ENCODE measurements at regions not wholly inside any gene's neighbourhood (a gene's known extent, or its start where the extent isn't known, plus 50 kb on each side); places are given as distances from the start of the nearest gene placed in this dataset.

DNA sequence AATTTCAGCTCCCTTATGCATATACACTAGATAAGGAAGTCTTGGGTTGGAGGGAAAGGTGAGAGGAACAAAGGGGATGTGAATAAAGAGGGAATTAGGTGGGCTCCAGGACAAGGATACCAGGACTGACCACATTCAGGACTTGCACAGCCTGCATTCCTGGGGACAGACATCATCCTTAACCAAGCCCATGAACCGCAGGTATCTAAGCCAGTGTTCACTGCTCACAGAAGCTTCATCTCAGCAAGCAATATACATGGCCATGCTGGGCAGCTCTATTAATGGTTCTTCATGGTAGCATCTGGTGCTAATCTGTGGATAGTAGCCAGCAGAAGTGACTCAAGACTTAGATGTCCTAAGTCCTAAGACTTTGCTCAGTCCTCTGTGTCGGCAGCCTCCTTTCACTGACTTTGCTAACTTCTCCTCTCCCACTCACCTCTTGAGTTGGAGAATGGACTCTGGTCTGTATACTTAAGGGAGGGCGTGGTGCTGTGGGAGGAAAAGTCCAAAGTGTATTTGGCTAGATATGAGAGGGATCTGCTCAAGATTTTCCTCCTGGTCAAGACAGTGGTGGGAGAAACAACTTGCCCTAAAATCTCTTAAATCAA is 136.1 kb downstream of the ASCL1 start:
- DNase-seq (ENCODE audit: low spot score): no peak

DNA sequence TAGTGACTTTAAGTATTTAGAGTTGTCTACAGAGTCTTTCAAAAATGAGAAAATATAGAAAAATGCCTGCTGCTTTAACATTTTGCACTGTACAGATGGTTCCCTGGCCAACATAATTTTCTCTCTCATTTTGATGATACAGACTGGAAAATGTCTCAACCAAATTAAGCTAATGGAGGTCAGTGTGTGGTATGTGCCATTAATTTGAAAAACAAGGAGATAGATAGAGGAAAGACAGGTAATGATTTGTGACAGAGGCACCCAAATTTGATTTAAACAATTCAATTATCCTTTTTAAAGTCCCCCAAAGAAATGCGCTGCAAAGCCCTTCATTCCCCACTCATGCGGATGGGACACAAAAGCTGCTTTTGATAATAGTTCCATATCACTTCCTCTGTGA is 140.0 kb downstream of the ASCL1 start:
- DNase-seq (ENCODE audit: low spot score): no peak

DNA sequence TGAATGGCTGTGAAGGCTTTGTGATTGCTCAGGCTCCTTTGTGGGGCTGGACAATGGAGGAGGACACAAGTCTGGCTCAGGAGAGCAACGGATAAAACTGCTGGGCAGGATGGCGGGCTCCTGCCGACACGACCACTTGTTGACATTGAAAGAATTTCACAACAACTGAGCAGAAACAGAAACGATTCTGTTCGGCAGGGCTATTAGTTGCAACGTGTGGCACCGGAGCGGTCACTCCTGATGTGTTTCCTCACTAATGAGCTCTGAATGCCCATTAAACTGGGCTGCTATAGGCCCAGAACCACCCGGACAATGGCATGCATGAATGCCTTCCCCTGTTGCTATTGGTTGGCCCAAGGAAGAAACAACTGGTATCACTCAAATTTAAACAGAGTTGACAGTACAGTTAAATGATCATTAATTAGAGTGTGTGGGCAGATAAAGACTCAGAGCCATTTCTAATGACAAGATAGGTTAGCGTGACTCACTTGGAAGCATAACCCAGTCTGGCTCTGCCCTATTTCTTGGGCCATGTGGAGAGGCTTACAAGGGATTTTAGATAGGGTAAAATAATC is 142.9 kb downstream of the ASCL1 start:
- peak; percentile 85 for DNase-seq (ENCODE audit: low spot score)

DNA sequence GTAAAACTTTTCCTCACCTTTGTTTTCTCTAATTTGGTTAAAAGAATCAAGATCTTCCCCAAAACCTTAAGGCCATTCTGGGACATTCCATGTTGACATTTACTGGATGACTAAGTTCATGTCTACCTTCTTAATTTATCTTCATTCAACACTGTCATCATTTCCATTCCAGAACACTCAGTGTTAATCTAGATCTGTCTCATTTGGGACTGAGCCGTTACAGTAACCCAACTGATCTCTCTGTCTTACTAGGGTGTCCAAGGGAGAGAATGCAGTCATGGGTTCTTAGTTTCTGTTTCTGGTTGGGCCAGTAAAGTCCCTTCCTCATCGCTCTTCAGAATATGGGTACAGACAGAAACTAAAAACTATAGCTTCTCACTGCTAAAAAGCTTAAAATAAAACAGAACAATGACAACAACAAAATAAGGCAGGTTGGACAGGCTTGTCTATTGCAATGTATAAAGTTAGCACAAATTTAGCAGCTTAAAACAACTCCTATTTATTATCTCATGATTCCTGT is 144.8 kb downstream of the ASCL1 start:
- DNase-seq (ENCODE audit: low spot score): no peak

DNA sequence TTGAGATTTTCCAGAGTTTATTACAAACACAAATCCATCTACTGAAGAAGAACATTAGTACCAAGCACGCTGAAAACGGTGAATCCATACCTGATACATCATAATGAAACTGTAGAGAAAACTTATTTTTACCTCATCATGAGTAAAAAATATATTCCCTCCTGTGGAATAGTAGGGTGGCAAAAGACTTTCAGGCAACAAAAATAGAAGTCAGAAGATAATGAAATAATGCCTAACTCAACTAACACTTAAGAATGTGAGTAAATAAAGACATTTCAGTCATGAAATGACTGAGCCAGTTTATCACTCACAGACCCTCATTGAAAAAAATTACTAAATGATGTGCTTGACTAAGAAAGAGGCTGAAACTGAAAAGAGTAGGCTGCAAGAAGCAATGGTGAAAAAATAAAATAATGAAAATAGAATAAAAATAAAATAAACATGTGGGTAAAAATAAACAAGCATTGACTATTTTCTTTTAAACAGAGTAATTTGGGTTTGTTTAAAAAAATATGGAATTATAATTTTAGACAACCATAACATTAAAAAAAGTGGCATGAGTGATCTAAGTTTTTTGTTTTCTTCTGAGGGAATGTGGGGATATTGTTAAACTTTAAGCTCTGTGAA is 148.6 kb downstream of the ASCL1 start:
- DNase-seq (ENCODE audit: low spot score): no peak

DNA sequence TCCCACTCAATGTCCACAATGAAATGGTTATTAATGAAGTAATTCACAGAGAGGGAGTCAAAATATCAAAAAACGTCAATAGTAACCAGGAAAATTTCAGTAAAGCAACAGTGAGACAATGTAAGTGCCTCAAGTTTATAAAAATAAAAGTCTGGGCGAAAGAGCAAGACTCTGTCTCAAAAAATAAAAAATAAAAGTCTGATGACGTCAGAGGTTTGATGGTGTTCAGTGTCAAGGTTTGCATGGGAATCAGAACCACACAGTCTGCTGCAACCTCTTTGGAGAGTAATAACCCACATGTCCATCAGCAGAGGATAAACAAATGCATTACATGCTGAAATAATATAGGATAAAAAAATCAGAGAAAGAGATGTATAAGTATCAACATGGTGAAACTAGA is 152.4 kb downstream of the ASCL1 start:
- no peak for DNase-seq (ENCODE audit: low spot score)

DNA sequence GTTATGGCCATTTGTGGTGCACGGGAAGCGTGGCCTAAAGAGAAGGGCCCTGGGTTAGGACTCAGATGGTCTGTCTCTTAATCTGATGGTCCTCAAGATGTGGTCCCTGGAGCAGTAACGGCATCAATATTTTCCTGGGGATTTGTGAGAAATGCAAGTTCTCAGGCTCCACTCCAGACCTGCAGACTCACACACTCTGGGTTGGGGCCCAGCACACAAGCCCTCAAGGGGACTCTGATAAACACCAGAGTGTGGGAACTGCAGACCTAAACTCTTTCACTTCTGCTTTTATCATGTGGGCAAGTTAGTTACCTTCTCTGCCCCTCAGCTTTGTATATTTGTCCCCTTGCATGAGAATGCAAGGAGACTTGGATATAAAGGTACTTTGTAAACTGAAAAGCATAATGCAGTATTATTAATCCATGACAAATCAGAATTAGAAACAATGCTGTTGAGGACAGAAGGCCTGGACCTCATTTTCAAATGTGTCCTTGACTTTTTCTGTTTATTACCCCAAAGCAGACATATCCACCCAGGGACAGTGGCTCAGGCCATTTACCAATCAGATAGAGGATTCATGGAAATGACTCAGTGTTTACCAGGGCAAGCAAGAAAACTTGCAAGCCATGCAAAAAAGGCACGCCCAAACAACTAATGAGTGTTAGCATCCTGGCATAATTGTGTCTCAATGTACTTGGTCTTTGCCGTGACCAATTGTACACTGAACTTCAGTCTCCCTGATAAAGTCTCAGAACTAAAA is 157.0 kb downstream of the ASCL1 start:
- no peak for DNase-seq (ENCODE audit: low spot score)

DNA sequence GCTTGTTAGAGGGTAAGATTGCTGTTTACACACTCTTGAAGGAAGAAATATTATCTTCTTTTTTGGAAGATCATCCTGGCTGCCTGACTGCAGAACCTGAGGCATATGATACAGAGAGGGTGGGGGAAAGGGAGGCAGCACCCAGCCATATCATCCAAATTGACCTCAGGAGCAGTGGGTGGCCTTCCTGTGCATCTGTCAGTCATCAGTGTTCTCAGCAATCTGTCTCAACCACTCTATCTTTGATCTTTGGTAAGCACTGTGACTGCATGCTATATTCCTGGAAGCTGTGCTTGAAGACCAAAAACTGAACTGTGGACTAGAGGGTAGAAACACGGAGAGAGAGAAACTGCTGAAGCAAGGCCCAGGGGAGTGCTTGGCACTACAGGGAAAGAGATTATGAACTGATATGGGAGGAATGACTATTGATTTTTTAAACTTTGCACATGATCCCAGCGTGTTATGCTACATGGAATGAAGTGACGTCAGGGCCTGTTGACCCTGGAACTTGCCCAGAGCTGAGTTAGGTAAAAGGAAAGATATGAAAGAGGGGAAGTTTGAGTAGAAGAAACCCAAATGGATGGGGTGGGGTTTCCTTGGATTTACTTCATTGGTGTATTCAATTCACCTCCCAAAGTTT is 171.5 kb downstream of the ASCL1 start:
- DNase-seq (ENCODE audit: low spot score): no peak

DNA sequence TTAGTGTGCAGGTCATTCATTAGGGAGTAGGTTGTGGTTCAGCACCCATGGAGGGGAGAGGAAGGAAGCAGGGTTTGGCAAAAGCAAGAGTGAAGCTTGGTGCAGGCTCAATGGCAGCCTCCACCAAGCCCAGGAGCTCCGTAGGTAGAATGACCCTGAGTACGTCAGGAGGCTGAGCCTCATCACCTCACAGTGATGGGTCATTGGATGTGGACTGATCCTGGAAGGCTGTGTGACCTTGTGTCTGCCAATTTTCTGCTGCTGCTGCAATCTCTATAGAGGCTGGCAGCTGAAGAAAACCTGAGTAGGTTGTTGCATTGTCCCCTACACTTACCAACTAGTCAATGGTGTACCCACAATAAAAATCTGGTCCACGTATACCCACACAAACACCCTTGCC is 173.1 kb downstream of the ASCL1 start:
- DNase-seq (ENCODE audit: low spot score): no peak

DNA sequence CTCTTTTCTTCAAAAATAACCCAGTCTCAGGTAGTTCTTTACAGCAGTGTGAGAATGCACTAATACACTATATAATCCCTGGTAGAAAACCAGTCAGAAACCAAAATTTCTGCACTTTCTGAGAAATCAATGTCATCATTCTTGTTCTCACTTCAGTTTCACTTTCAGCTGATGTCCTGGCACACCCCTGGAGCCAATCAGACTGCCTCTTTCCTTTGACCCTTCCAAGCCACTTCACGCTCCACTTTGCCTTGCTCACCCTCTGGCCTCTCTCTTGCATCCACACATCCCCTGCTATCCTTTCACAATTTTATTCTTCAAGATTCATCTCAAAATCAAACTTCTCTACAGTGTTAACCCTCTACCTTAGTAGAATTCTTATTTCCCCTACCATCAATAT is 181.1 kb downstream of the ASCL1 start:
- DNase-seq (ENCODE audit: low spot score): no peak

DNA sequence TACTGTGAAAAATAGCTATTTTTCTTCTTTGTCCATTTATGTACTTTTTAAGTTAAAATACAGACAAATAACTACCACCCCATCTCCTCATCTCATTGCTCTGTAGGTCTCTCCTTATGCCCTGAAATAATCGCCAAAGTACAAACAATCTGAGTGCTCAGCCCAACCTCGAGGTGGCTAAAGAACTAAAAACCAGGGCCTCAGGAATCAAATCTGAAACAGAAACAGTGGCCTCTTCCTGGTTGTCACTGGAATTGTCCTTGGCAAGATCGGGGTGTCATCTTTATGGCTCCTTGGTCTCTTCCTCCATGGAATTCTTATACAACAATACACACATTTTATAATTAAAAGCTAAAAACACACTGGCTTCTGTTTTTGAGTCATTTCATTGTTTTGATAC is 182.4 kb downstream of the ASCL1 start:
- no peak for DNase-seq (ENCODE audit: low spot score)

DNA sequence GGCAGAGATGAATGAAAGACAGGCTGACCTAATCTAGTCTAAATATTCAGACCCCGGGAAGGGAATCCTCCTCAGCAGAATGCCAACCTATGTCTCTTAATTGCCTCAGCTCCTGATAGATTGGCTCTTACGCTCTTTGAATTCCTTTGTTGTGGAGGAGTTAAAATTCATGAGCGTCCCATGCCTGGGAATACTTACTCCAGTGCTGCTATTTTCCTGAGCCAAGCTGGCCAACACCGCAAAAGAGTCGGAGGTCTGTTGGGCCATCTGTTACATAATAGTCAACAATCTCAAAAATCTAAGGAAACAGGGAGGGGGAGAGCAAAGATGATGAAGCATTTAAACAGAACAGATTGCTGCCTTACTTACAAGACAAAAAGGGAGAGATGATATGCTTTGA is 182.8 kb downstream of the ASCL1 start:
- no peak for DNase-seq (ENCODE audit: low spot score)

DNA sequence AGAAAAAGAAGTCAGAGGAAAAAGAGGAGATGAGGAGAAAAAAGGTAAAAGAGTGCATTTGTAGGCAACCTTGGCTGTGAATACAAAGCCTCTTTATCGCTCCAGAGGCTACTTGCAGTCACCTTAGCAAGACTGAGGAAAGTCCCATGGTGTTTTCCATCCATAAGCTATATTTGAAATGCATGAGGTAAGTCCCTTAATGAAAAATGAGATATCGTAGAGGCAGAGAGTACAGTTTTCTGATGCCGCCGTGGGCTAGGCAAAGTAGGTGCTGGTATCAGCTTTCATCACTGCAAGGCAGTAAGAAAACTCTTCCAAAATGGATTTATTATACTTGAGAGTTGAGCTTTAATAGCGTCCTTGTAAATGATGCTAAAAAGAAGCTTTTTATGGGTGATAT is 186.8 kb downstream of the ASCL1 start:
- DNase-seq (ENCODE audit: low spot score): no peak

DNA sequence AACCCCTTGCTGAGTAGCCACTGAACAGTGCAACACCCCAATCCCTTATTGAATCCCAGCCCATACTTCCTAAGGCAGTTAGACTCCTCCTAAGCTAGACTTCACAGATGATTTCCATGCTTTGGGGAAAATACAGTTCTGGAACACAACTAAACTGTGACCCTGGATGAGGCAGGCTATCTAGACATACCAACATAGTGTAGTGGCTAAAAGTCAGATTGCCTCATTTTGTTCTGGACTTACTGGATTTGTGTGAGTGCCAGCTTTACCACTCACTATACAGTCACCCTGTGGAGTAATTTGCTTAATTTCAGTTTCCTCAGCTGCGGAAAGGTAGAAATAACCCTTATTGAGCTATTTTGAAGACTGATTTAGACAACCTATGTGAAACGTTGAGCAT is 203.1 kb downstream of the ASCL1 start:
- DNase-seq (ENCODE audit: low spot score): no peak

DNA sequence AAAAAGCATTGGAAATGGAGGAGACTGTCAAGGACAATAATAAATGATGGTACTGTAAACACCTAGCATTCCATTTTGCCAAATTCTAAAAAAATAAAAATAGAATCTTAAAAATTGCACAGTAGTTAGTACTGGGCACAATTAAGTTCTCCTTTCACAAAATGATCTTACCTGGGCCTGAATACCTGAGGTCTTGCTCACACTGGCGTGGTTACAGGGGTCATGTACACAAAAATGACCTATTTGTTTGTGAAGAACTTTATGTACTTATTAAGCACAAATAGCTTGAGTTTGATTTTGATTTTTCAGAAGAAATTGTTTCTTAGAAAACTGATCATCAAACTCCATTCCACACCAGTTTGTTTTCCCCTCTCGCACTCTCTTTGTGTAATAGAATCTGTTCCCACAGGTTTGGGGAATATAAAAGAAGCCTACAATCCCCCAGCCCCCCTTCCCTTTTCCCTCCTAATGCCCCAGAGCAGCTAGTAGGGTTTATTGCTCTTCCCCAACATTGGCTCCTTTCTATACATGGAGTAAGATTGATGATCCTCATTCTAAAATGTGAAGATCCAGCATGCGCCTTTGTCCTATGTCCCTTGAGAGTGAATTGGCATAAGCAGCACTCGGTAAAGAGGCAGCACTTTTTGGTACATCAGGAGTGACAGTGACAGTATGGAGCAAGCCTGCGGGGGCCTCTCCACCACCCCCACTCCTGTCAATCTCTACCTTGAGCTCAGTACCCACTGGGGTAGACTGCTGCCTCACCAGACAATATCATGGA is 204.3 kb downstream of the ASCL1 start:
- no peak for DNase-seq (ENCODE audit: low spot score)

DNA sequence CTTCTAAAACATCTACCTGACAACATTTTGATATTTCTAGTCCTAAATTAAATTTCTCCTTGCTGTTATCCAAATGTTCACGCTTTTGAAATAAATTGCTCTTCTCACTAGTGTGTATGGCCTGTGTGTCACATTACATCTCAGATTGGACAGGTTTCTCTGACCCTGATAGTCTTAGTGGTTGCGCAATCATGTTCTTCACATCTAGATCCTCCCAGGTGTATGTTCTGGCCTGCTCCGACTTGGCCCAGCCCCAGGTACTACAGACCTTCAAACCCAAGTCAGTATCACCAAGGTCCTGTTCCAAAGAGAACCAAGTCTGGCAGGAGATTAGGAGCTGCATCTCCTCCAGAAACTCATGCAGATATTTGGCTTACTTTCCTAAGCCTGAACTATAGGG is 209.5 kb downstream of the ASCL1 start:
- no peak for DNase-seq (ENCODE audit: low spot score)

DNA sequence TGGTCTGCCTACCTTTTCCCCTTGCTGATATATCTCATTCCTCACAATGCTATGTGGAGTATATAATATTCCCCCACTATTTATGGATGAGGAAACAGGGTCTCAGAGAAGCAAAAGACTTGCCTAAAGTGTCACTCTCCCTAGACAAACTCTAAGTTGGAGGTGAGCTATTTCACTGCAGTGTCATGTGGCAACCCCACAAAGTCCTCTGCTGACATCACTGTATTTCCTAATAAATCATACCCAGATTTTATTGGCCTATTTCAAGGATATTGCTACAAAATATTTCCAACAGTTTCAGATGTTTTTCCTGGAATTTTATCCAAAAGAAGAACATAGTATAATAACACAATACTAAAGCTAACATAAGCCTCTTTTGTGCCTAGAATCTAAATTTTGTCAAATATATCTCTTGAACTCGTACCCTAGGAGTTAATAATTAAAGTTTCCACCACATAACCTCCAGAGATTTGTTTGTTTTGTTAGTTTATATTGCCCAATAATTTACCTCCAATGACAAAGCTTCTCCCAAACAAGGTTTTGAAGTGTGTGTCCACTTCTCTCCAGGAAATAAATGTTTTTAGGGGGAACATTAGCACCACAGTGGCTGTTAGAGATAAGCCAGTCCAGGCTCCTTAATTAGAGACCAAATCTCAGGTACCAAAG is 215.1 kb downstream of the ASCL1 start:
- DNase-seq (ENCODE audit: low spot score): no peak

DNA sequence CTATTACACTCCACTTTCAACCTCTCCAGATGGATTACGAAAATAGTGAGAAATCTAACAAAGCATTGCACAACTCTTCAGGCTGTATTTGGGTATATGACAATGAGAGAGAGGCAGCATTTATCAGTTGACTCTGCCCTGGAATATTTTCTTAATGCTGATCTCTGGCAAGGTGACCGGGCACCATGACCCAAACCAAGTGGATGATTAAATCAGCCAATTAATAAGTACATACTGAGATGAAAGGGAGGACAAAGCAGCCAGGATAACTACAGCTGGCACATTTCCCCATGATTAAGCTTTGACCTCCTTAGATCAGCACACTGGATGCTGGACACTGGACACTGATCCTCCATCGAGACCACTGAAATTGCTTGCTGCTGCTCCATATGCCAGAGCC is 218.2 kb downstream of the ASCL1 start:
- DNase-seq (ENCODE audit: low spot score): no peak

DNA sequence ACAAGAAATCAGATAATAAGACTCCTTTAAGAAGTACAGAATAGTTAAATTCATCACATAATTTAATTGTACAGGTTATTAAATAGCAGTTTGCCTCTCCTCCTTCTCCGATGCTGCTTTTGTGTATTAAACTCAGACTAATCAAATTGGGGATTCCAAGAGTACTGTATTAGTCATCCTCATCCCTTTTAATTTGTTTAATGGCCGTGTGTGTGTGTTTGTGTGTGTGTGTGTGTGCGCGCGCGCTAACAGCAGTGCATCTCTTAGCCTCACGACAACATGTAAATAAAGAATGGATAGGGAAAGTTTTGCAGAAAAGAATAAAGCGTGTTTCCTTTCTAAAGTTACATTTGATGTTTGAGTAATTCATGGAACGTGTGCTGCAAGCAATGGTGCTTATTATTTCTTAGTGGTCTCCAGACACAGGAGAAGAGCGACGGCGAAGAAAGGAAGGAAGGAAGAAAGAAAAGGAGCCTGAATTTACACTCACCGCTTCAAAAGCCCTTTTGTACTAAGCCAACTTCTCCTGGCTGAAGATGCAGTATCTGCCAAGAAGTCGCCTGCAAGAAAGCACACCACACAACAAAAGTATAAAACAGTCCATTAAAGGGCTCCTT is 220.3 kb downstream of the ASCL1 start:
- DNase-seq (ENCODE audit: low spot score): no peak

DNA sequence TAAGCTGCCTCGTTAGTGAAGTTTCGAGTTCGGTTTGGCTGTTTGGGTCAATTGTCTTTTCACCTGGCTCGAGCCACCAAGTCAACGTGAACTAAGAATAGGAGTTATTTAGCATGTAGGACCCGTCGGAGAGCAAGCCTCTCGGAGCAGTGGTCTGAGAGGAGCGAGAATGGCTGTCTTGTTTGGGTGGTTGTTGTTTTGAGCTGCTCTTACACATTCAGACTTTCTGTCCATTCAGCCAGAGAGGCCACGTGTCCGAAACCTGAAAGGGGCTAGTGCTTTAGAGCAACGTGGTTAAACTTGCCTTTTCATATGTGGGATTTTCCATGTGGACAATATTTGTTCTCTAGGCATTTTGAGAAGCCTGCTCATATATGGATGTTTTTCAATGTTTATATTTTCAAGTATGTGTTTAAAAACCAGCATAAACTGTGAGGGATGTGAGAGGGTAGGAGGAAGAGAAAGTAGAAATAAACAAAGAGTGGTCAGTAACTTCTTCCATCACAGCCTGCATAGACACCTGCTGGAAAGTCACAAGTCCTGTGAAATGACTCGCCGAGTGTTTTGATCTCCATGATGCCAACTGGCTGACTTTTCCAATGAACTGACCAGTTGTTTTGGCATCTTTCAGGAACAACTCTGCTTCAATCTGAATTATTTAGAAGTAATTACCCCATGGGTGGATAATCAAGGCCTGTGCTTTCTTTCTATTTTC is 221.0 kb downstream of the ASCL1 start:
- DNase-seq (ENCODE audit: low spot score): no peak

Data from umbilical cord (tissue), 1 donor.